Right lobe of liver (tissue), 4 donors: ENCODE measurements at regions not wholly inside any gene's neighbourhood (a gene's known extent, or its start where the extent isn't known, plus 50 kb on each side); places are given as distances from the start of the nearest gene placed in this dataset.

ENCODE experiments used
- CTCF ChIP-seq, 4 donors: fragments of 200-600 bp in 3 of 4; fragments of 450-650 bp in 1 of 4; IDR thresholded peaks; one replicate each; pipeline versions ENCODE4 v1.5.1 to v1.8.0; 2016 to 2022; ENCODE audit warnings: antibody characterized with exemption in 4 of 4, mild to moderate bottlenecking in 2 of 4
- POLR2A ChIP-seq: fragments of 450-650 bp; IDR thresholded peaks from one replicate; pipeline ENCODE4 v1.6.1; 2017; ENCODE audit warnings: antibody characterized with exemption, mild to moderate bottlenecking
- donor health status: DM: no; HTN: no; CAD: no.
- donor health status: DM: no; HTN: no; CAD: no.
- donor health status: DM: no; HTN: yes; CAD: no.

GRCh38 chr1:198913667-198914066 is 274.8 kb downstream of the PTPRC start:
- TF ChIP-seq POLR2A (no peak), CTCF (IDR thresholded peaks at IDR 0.05) (no peak)
